NT2/D1 (cell line): ENCODE measurements at regions not wholly inside any gene's neighbourhood (a gene's known extent, or its start where the extent isn't known, plus 50 kb on each side); places are given as distances from the start of the nearest gene placed in this dataset.

Experiments used
- DNase-seq: peaks from one replicate; pipeline ENCODE4 v3.0.0-alpha.2; 2011; ENCODE audit warnings: low read depth, low spot score
- H3K27me3 ChIP-seq: 2 replicates; pipeline ENCODE4 v1.6.0; 2011; ENCODE audit warnings: mild to moderate bottlenecking; ENCODE audit not compliant: insufficient read length, insufficient read depth
- H3K36me3 ChIP-seq: 2 replicates; pipeline ENCODE4 v1.6.1; 2011; ENCODE audit warnings: mild to moderate bottlenecking, low read length, mixed read lengths; ENCODE audit not compliant: insufficient read depth, insufficient read length
- H3K4me1 ChIP-seq: 2 replicates; pipeline ENCODE4 v1.5.1; 2011; ENCODE audit not compliant: insufficient read depth, insufficient read length
- H3K4me3 ChIP-seq: 2 replicates; pipeline ENCODE4 v1.5.1; 2011; ENCODE audit warnings: low read depth; ENCODE audit not compliant: insufficient read length
- H3K9ac ChIP-seq: 2 replicates; pipeline ENCODE4 v1.6.0; 2011; ENCODE audit warnings: low read depth; ENCODE audit not compliant: insufficient read length
- H3K9me3 ChIP-seq: 2 replicates; pipeline ENCODE4 v1.5.1; 2011; ENCODE audit warnings: mild to moderate bottlenecking, low read length; ENCODE audit not compliant: insufficient read depth
- SUZ12 ChIP-seq: IDR thresholded peaks from 2 replicates; pipeline ENCODE4 v1.6.1; 2011; ENCODE audit not compliant: insufficient read length, insufficient read depth; ENCODE audit errors: extremely low read depth
- YY1 ChIP-seq: IDR thresholded peaks from 2 replicates; pipeline ENCODE4 v1.6.1; 2011; ENCODE audit not compliant: insufficient read length, insufficient read depth
- ZNF274 ChIP-seq: IDR thresholded peaks from 2 replicates; pipeline ENCODE4 v1.6.1; 2011; ENCODE audit warnings: mild to moderate bottlenecking, low read depth, low read length

DNA sequence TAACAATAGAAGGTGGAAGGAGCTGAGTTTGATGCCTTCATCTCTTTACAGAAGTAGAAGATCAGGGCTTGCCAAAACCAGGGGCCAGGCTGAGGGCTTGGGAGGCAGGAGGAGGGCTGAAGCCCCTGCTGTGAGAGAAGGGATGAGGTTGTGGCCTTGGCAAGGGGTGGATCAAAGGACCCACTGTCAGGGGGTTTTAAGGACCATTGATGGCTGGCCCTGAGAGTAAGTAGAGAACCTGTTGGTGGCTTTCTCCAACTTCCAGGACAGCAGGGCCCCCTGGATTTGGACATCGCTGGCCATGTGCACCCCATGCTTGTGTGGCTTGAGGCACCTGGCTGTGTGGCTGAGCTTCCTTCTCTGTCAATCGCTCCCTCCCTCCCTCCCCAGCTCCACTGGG lies 927.7 kb downstream of the TBC1D22A start:
- Histone ChIP-seq H3K4me3 (no peak overlapping the region), H3K4me1 (no peaks in the 10 kb centered on the region), H3K27me3 (no peaks in the 10 kb centered on the region), H3K9ac (no peak overlapping the region), H3K9me3 (no peaks in the 10 kb centered on the region), H3K36me3 (no peaks in the 10 kb centered on the region)
- DNase-seq, result no peak
- no peak for TF ChIP-seq SUZ12
- TF ChIP-seq ZNF274, result no peak
- no peak for TF ChIP-seq YY1

DNA sequence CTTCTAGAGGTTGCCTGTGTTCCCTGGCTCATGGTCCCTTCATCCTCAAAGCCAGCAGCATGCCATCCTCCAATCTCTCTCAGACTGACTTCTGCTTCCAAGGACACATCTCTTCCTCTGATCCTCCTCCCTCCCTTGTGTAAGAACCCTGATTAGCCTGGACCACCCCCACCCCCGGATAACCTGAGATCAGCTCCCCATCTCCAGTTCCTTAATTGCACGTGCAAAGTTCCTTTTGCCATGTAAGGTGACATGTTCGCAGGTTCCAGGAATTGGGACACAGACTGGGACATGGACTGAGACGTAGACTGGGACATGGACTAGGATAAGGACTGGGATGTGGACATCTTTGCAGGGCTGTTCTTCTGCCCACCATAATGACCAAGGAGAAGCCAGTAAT lies 925.3 kb downstream of the TBC1D22A start:
- no peak overlapping the region for H3K9ac ChIP-seq
- H3K4me3 ChIP-seq, result no peak overlapping the region
- H3K4me1 ChIP-seq, result no peaks in the 10 kb centered on the region
- DNase-seq, result no peak
- H3K36me3 ChIP-seq, result no peaks in the 10 kb centered on the region
- peaks cover 14% of the 10 kb centered on the region; the same call in 1 of the 2 replicates for H3K9me3 ChIP-seq
- TF ChIP-seq SUZ12 (no peak), ZNF274 (no peak), YY1 (no peak)
- H3K27me3 ChIP-seq, result no peaks in the 10 kb centered on the region

DNA sequence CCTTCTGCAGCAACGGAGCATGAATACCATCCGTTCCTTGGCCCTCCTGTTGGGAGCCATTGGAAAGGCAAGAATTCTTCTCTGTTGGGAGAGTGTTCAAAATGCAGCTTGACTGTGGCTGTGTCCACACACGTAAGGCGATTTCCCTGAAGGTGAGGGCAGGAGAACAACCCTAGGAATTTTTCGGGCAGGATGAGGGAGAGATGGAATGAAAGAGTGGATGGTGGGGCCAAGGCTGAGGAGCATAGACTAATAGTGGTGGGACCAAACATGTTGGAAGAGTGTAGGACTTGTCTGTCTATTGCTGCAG lies 924.9 kb downstream of the TBC1D22A start:
- Histone ChIP-seq H3K9ac (no peak overlapping the region), H3K27me3 (no peaks in the 10 kb centered on the region), H3K9me3 (peaks cover 14% of the 10 kb centered on the region; the same call in 1 of the 2 replicates), H3K4me3 (no peak overlapping the region), H3K36me3 (no peaks in the 10 kb centered on the region), H3K4me1 (no peaks in the 10 kb centered on the region)
- no peak for DNase-seq
- TF ChIP-seq ZNF274 (no peak), SUZ12 (no peak), YY1 (no peak)

DNA sequence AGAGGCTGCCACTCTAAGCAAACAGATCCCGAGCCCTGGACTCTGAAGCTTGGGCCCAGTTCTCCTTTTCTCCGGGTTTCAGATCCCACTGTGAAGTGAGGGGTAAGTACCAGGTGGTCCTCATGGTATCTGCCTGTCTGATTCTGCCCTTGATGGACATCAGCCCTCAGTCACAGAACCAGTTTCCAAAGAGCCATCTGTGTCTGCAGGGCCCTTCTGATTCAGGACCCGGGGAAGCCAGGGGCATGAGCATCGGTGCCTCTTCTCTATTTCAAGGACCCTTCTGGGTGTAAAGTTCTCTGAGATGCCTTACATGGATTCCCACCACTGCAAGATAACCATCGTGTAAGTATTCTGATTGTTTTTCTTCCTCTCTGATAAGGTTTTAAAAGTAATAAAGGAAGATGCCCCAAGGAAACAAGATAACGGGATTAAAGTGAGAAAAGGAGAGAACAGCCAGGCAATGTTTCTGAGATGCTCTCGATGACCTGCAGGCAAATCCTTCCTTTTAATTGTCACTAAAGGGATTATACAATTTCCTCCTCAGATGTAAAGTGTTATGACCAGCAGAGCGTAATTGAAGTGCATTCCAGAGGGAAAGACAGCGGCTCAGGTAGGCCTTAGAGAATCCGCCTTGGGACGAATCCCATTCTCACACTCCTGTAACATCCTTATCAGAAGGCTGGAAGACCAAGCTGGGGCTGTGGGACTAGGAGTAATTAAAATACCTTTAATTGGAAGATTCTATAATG lies 924.3 kb downstream of the TBC1D22A start:
- DNase-seq, result no peak
- Histone ChIP-seq H3K9ac (no peak overlapping the region), H3K4me3 (no peak overlapping the region), H3K4me1 (no peaks in the 10 kb centered on the region), H3K36me3 (no peaks in the 10 kb centered on the region), H3K9me3 (peaks cover 14% of the 10 kb centered on the region; the same call in 1 of the 2 replicates), H3K27me3 (no peaks in the 10 kb centered on the region)
- TF ChIP-seq ZNF274 (no peak), SUZ12 (no peak), YY1 (no peak)

DNA sequence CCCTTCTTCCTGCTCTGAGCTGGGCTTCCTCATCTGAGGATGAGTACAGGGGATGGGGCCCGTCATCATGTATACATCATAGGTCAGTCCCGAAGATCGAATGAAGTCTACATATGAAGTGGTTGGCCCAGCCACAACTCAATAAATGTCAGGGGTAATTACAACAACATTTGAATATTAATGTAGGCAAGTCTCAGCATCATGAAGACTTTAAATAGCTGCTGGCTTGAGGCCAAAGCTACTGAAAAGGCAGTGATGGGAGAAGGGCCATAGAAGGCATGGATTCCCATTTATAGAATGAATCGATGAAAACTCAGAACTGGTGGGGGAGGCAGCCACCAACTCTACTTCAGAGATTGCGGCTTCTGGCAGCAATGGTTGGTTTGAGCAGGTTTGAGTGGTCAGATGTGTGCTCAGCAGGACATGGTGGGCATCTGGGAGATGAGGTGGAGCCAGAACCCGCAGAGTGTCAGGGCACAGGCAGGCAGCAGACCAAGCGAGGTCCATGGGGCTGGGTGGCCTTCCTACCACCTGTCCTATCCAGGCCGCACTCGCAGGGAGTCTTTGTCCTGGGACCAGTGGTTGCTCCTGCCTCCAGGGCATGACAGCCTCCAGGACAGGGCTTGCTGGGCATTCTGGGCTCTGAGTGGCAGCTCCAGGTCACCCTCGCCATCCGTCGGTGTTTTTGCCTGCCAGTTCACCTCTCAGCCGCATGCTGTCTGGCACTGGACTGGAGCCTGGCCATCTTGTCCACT lies 919.1 kb downstream of the TBC1D22A start:
- H3K9me3 ChIP-seq, result peaks cover 14% of the 10 kb centered on the region; the same call in 1 of the 2 replicates
- no peak overlapping the region for H3K9ac ChIP-seq
- DNase-seq, result no peak
- no peak for TF ChIP-seq ZNF274
- TF ChIP-seq SUZ12, result no peak
- no peak for TF ChIP-seq YY1
- H3K36me3 ChIP-seq, result no peaks in the 10 kb centered on the region
- H3K4me3 ChIP-seq, result no peak overlapping the region
- H3K27me3 ChIP-seq, result no peaks in the 10 kb centered on the region
- no peaks in the 10 kb centered on the region for H3K4me1 ChIP-seq

DNA sequence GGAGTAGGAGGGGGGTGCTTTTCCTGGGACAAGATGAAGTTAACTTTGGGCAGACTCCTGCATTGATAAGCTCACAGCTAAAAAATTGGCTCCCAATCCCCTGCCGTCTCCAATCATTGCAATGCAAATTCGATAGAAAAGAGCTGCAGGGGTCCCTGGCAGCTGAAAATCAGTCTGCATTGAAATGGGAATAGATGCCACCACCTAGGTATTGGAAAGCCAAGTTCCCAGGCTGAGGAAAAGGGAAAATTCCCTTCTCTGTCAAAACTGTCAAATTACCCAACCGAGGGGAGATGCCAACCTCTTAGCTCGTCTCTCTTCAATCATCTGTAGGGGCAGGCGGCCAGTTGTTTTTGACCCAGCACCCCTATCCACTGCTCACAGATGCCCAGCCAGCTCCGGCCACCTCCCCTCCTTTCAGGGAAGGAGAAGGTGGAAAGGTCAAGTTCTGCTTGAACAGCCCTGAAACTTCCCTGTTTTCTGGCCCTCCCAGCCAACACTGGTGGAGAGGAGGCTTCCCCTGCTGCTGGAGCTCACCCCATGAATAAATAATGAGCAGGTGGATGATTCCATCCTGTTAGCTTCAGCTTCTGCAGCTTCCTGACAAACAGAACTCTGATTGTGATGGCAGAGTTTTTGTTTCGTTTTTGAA lies 916.3 kb downstream of the TBC1D22A start:
- Histone ChIP-seq H3K36me3 (no peaks in the 10 kb centered on the region), H3K9me3 (peaks cover 13% of the 10 kb centered on the region; the same call in 1 of the 2 replicates), H3K27me3 (peaks cover 11% of the 10 kb centered on the region), H3K4me1 (no peaks in the 10 kb centered on the region), H3K4me3 (no peak overlapping the region), H3K9ac (no peak overlapping the region)
- peak; percentile 28 for DNase-seq
- TF ChIP-seq YY1 (no peak), SUZ12 (no peak), ZNF274 (no peak)

DNA sequence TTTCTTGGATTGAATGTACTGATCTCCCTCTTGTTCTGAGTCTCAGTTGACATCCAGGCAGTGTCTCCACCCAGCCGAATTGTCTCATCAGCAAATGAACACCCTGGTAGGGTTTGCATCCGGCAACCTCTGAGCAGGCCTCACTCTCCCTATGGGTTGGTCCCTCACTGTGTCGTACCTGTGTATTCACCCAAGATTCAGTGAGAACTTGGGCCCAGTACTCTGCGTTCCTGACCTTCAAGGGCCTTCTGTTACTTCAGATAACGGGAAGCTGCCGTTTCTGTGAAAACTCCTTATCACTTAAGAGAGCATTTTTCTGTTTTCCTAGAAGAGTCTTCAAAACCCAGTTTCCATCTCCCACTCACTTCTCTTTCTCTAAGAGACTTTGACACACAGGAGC lies 915.6 kb downstream of the TBC1D22A start:
- Histone ChIP-seq H3K9me3 (peaks cover 5% of the 10 kb centered on the region; the same call in 1 of the 2 replicates), H3K36me3 (no peaks in the 10 kb centered on the region), H3K4me1 (no peaks in the 10 kb centered on the region), H3K27me3 (peaks cover 11% of the 10 kb centered on the region), H3K4me3 (no peak overlapping the region), H3K9ac (no peak overlapping the region)
- DNase-seq, result no peak
- no peak for TF ChIP-seq SUZ12
